Endothelial cell (in vitro differentiated cells): ENCODE measurements at regions not wholly inside any gene's neighbourhood (a gene's known extent, or its start where the extent isn't known, plus 50 kb on each side); places are given as distances from the start of the nearest gene placed in this dataset.

Experiments
- DNase-seq: peaks from one replicate; pipeline ENCODE4 v3.0.0; 2021; ENCODE audit warnings: low spot score
- H3K27ac Mint-ChIP-seq: one replicate; pipeline ENCODE4 v1.8.0; 2021; ENCODE audit warnings: mixed read lengths, inconsistent platforms; ENCODE audit not compliant: unreplicated experiment
- H3K27me3 Mint-ChIP-seq: one replicate; pipeline ENCODE4 v1.8.0; 2021; ENCODE audit warnings: mild to moderate bottlenecking, moderate library complexity, mixed read lengths, inconsistent platforms; ENCODE audit not compliant: unreplicated experiment
- H3K36me3 Mint-ChIP-seq: one replicate; pipeline ENCODE4 v1.8.0; 2021; ENCODE audit warnings: mild to moderate bottlenecking, low read depth, mixed read lengths, inconsistent platforms; ENCODE audit not compliant: unreplicated experiment
- H3K4me1 Mint-ChIP-seq: one replicate; pipeline ENCODE4 v1.8.0; 2021; ENCODE audit warnings: mild to moderate bottlenecking, mixed read lengths, inconsistent platforms; ENCODE audit not compliant: unreplicated experiment
- H3K4me3 Mint-ChIP-seq: one replicate; pipeline ENCODE4 v1.8.0; 2021; ENCODE audit warnings: mild to moderate bottlenecking, mixed read lengths, inconsistent platforms; ENCODE audit not compliant: unreplicated experiment
- H3K9me3 Mint-ChIP-seq: one replicate; pipeline ENCODE4 v1.8.0; 2021; ENCODE audit warnings: mixed read lengths, inconsistent platforms; ENCODE audit not compliant: unreplicated experiment
- TF ChIP-seq, protein P1 (sequence below): fragments of 200-600 bp; sonication (generic); IDR thresholded peaks from one replicate; pipeline ENCODE4 v1.5.0; 2021; ENCODE audit warnings: antibody characterized with exemption; ENCODE audit not compliant: unreplicated experiment

GRCh38 chr2:71749671-71750101 is 296.3 kb downstream of the DYSF start:
- Mint-ChIP-seq H3K27me3 (peaks cover 2% of the 10 kb centered on the region), H3K4me3 (no peak overlapping the region), H3K36me3 (no peaks in the 10 kb centered on the region), H3K9me3 (no peaks in the 10 kb centered on the region), H3K4me1 (peaks cover 5% of the 10 kb centered on the region), H3K27ac (no peak overlapping the region)
- TF ChIP-seq, protein P1, sequence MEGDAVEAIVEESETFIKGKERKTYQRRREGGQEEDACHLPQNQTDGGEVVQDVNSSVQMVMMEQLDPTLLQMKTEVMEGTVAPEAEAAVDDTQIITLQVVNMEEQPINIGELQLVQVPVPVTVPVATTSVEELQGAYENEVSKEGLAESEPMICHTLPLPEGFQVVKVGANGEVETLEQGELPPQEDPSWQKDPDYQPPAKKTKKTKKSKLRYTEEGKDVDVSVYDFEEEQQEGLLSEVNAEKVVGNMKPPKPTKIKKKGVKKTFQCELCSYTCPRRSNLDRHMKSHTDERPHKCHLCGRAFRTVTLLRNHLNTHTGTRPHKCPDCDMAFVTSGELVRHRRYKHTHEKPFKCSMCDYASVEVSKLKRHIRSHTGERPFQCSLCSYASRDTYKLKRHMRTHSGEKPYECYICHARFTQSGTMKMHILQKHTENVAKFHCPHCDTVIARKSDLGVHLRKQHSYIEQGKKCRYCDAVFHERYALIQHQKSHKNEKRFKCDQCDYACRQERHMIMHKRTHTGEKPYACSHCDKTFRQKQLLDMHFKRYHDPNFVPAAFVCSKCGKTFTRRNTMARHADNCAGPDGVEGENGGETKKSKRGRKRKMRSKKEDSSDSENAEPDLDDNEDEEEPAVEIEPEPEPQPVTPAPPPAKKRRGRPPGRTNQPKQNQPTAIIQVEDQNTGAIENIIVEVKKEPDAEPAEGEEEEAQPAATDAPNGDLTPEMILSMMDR, result no peak
- DNase-seq, result no peak

DNA sequence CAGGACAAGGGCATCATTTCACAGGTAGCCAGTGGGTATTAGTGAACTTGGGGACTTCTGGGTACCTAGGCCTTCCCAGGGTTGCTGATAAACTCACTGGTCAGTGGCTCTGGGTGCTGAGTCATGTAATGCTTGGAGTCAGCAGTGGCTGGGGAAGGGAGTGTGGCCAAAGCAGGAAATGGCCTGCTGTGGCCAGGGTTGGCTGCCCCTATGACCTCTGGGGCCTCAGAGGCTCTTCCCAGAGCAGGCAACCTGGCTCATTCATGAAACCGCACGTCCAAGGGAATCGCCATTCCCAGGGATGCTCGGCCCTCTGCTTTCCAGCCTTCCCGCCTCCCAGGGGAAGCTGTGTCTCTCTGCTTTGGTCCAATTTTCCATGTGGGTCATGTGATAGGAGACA is 294.9 kb downstream of the DYSF start:
- DNase-seq, result no peak
- TF ChIP-seq, protein P1, result no peak
- Mint-ChIP-seq H3K4me1 (peaks cover 5% of the 10 kb centered on the region), H3K4me3 (no peak overlapping the region), H3K27ac (no peak overlapping the region), H3K27me3 (peaks cover 7% of the 10 kb centered on the region), H3K36me3 (peaks cover 4% of the 10 kb centered on the region), H3K9me3 (no peaks in the 10 kb centered on the region)

DNA sequence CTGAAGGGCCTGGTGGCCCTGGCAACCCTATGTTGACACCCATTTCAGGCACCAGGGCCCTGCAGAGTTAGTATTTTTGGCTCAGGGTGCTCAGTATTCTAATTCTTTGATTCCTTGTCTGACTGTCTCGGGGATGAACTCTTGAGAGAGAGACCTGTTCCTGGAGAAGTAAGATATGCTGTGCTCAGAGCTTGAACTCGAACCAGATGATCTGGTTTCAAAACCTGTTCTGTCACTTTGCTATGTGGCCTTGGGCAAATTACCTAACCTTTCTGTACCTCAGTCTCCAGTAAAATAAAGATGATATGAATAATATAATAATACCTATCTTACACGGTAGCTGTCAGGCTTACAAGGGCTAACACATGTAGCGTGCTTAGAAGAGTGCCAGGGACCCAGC is 294.2 kb downstream of the DYSF start:
- Mint-ChIP-seq H3K36me3 (peaks cover 4% of the 10 kb centered on the region), H3K9me3 (no peaks in the 10 kb centered on the region), H3K4me1 (peaks cover 5% of the 10 kb centered on the region), H3K27me3 (peaks cover 10% of the 10 kb centered on the region), H3K4me3 (no peak overlapping the region), H3K27ac (no peak overlapping the region)
- DNase-seq, result no peak
- TF ChIP-seq, protein P1, result no peak

- Mint-ChIP-seq H3K4me3 (no peak overlapping the region), H3K9me3 (no peaks in the 10 kb centered on the region), H3K36me3 (peaks cover 4% of the 10 kb centered on the region), H3K4me1 (peaks cover 5% of the 10 kb centered on the region), H3K27me3 (peaks cover 11% of the 10 kb centered on the region), H3K27ac (no peak overlapping the region)
- TF ChIP-seq, protein P1, result no peak
- DNase-seq, result no peak
These were observed 293.7 kb downstream of the DYSF start for GRCh38 chr2:71746946-71747501.

DNA sequence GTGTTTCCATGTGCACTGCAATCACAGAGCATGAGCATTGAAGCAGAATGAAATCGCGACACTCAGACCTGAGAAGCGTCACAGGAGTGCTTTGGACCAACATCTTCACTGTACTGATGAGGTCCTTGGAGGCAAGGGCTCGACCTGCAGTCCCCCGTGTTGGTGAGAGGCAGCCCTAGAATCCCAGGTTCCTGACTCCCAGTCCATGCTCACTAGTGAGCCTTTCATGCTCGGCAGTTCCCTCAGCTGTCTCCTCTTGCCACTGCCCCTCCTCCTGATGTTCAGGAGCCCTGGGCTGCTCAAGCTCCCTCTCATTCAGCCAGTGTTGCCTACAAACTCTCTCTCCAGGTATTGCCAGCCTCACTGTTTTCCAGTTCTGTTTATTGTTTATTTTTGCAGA is 291.4 kb downstream of the DYSF start:
- Mint-ChIP-seq H3K36me3 (peaks cover 4% of the 10 kb centered on the region), H3K4me3 (no peak overlapping the region), H3K27ac (no peak overlapping the region), H3K4me1 (peaks cover 5% of the 10 kb centered on the region), H3K9me3 (no peaks in the 10 kb centered on the region), H3K27me3 (peaks cover 11% of the 10 kb centered on the region)
- TF ChIP-seq, protein P1, result no peak
- DNase-seq, result no peak
